Islet of Langerhans (tissue), 1 donor: ENCODE measurements at regions not wholly inside any gene's neighbourhood (a gene's known extent, or its start where the extent isn't known, plus 50 kb on each side); places are given as distances from the start of the nearest gene placed in this dataset.

Experiments
- FAIRE-seq: peaks from one replicate; lab custom pipeline; 2011; peaks lifted over from hg19 to GRCh38; lab: Jason Lieb, UNC

DNA sequence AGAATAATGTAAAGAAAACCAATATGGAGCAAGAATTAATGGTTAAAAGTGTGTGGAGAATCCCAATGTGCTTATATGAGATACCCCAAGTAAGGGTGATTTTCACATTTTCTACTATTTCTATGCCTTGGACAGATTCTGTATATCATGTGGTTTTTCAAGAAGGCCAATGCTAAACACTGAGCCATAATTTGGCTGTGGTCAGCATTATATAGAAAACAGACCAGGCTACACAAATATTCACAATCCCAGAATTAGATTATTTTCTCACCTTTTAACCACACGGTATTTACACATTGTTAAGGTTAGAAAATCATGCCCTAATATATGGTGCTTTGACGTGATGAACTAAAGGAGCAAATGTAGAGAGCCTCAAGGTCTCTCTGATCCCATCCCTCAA lies 277.4 kb upstream of the LRATD1 start:
- FAIRE-seq: no peak

DNA sequence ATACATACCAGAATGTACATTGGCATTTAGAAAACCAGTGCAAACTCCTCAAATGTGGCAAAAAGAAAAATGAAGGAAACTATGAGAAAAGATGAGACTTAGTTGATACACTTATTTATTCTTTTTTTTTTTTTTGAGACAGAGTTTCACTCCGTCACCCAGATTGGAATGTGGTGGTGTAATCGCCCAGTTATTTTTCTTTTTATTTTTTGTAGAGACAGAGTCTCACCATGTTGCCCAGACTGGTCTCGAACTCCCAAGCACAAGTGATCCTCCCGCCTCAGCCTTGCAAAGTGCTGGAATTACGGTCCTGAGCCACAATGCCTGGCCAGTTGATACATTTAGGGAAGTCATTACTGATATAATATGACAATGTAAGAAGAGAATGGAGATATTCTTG lies 274.2 kb upstream of the LRATD1 start:
- FAIRE-seq: no peak

DNA sequence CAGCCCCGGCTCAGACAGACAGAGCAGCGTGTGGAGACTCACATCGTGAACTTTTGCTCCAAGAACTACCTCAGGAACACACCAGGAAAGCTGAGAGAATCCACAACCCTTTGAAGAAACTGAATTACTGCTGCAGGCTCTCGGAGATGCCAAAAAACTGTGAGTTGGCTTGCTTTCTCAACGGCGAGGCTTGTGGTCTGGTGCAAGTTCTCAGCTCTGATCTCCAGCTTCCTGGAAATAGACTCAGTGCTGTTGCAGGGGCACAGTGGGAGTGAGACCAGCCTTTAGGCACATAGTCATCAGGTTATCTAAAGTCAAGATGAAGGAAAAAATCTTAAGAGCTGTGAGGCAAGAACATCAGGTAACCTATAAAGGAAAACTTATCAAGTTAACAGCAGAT lies 273.7 kb upstream of the LRATD1 start:
- FAIRE-seq: no peak

DNA sequence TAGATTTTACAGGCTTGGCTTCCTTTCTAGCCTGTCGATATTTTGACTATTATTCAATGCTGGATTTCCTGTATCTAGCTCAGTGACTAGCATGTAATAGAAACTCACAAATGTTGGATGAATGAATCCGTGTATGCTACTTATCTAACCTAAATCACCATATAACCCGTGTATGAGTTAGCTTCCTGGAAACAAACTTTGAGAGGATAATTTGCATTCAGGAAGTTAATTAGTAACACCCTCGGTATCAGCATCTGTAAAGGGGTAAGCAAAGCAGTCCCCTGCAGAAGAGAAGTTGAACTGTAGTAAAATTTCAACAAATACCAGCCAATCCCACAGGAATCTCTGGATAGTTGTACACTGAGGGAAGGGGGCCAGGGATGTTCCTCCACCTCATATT lies 269.4 kb upstream of the LRATD1 start:
- no peak for FAIRE-seq

DNA sequence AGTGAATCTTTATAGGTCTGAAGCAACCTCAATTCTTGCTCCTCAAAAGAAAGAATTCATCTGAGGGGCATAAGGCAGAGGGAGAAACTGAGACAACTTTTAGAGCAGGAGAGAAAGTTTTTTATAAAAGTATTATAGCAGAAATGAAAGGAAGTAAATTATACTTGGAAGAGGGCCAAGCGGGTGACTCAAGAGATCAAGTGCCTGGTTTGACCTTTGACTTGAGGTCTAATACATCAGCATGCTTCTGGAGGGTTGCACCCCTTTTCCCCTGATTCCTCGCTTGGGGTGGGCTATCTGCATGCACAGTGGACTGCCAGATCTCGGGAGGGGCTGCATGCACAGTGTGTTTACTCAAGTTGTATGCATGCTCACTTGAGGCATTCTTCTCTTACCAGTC lies 268.5 kb upstream of the LRATD1 start:
- FAIRE-seq: no peak

DNA sequence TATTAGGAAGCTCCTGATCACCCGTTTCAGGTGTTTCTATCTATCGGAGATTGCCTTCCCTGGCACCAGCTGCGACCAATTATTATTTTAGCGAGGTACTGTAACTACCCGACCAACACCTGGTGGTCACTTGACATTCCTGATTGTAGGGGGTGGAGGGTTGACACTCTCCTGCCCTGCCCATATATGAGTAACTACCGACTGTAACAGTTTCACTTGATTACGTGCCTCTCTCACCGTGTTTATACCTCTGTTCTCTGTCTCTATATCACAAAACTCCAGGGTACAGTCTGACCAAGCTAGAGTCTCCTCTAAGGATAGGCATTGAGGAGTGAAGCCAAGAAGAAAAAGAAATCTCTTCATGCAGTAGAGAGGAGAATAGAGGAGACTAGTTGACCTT lies 268.0 kb upstream of the LRATD1 start:
- FAIRE-seq: no peak

DNA sequence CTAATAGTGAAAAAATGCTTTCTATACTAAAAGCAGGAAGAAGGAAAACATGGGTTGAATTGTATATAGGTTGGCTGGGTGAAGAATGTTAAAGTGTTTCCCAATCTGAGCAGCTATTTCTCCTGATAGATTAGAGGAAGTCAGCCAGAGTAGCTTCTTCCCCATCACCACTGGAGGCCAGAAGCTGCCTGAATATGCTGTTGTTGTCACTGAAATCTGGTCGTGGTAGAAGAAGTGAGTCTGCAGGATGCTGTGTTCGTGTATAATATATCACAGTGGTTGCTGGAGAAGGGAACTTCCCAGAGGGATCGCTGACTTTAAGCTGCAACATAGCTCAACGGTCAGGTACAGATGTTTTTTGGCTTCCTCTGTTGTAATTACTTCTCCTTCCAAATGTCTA lies 247.5 kb upstream of the LRATD1 start:
- no peak for FAIRE-seq

DNA sequence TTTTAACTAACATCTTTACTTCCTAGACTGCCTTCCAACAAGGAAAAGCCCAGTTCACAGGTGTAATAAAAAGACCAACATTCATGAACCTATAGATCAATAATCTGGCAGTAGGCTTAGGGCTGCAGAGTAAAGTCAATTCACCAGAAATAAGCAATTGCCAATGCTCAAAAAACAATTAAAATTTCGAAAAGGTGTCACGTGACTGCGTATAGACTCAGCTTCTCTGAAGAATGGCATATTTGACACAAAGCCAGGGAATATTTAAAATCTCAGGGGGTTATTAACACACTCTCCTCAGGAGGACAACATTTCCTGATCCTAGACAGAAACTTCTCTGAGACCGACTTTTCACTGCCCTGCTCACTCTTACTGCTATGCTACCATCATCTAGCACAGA lies 245.2 kb upstream of the LRATD1 start:
- no peak for FAIRE-seq

DNA sequence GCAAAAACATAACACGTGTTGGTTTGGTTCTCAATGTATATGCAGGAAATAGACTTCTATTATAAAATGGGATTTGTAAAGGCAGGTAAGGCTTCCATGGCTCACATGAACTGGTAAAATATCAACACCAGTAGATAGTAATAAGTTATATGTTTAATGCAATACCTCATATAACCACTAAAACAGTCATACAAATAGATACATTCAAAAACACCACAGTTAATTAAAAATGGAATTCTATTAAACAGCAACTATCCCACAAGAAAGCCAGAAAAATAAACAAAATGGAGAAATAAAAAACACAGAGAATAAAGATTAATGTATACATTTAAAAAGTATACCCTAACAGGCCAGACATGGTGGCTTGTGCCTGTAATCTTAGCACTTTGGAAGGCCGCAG lies 243.8 kb upstream of the LRATD1 start:
- FAIRE-seq: no peak

DNA sequence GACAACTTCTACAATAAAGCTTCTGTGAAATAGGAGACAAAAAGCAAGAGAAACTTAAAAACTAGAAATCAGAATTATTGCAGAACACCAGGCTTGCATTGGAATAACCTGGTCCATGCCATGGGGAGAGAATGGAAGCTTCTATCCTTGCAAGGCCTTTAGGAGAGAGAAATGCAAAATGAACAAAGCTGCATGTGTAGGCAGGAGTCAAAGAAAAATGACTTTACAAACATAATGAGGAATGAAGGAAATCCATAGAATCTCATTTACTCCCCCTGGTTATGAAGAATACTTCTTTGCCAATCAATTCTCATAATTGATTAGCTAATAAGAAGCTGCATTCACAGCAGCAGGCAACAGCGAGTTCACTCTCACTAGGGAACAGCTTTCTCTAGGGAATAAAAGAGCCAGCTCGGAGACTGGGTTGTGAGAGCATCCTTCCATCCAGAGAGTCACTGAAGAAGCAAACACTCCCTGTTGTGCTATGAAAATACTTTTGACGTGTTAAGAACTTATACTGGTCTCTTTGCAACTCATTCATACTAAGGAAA lies 235.9 kb upstream of the LRATD1 start:
- no peak for FAIRE-seq

DNA sequence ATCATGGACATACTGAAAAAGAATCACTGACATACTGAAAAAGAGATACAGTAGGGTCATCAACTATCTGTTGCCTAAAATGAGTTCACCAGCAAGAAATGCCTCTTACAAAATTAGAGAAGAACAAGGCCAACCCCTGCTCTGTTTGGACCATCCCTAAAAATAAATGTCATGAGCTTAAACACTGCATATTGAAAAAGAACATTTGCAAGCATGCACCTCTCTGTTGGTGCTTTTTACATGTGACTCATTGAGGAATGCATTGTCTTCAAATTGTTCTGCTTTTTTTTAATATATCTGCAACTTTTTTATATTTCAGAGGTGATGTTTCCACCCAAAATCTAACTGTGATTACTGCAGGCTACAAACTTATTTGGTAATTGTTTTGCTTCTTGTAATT lies 233.9 kb upstream of the LRATD1 start:
- FAIRE-seq: no peak

DNA sequence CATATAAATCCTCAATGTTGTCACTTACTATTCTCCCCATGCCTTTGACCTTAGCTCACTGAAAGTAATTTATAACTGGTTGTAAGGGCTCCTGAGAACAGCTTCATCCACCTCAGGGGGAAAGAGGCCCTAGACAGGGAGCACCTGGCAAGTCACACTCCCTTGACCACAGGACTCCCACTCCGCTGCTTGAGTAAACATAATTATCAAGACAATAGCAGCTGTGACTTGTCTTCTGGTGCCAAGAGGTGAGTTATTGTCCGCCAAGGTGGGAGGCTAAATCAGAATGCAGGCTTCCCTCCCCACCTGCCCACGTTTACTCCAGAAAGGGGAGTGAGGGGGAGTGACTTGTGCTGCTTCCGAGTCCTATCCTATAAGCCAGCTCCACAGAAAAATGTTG lies 230.6 kb upstream of the LRATD1 start:
- no peak for FAIRE-seq

DNA sequence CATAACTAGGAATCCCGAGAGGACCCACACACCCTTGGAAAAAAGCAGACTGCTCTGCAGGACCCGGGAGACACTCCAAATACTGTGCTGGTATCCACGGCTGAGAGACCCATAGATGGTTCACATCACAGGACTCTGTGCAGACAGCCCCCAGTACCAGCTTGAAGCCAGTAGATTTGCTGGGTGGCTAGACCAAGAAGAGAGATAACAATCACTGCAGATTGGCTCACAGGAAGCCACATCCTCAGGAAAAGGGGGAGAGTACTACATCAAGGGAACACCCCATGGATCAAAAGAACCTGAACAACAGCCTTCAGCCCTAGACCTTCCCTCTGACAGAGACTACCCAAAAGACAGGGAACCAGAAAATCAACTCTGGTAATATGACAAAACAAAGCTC lies 223.8 kb upstream of the LRATD1 start:
- FAIRE-seq: no peak

DNA sequence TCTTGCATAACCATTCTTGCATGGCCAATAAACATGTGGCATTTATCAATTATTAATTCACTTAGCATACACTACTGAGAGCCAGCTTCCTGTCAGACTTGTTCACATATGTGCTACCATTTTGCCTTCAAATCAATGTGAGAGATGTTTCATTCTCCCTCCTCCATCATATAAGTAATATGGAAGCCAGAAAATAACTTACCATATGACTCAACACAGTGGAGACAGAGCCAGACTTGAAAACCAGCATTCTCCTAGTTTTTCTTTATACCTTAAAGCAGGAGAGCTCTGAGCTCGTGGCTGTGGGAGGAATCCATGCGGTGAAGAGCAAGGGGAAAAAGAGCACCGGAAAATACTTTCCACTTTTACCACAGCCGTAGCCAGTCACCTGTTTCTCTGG lies 215.0 kb upstream of the LRATD1 start:
- FAIRE-seq: no peak

DNA sequence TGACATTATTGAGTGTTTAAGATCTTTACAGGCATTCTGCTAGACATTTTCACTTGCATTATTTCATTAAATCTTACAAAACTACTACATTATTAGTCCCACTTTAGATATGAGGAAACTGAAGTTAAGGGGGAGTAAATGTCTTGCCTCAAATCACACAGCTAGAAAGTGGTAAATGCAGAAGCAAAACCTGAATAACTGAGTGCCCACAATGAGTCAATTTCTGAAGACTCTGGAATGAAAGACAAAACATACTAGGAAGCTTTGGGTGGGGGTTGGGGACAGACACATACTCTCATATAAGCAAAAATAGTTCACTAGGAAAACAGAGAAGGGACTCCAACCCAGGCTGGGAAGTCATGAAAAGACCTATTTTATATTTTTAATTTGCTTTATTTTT lies 214.4 kb upstream of the LRATD1 start:
- FAIRE-seq: no peak

DNA sequence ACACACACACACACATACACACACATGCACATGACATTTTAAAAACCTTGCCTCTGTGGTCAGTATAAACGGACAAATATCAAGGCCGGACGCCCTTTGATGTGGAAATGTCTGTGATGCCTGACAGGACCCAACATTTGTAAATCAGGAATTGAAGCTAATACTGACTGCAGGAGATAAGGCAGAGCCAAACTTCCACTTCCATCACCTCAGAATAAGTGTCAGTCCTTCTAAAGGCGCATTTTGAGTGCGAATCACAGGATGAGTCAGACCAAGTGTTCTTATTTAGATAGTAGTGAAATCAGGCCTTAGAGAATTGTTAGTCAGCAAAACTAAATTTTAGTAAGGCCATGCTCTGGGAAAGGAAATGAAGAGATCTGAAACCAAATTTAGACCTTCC lies 211.7 kb upstream of the LRATD1 start:
- no peak for FAIRE-seq

DNA sequence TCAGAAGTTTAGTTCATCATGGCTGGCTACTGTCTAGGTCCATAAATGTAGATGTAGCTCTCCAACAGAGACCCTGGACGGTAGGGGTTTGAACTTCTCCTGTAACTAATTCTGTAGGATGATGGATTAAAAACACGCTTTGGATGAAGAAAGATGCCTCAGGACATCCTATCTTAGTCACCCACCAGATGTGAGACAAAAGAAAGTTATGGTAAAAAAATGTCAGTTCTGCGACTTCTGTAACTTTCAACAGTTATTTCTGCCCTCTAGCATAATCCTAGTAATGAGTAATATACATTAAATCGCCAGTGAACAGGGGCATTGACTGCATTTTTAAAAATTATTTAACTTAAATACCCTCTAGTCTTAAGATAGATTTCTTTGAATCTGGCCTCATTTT lies 210.1 kb upstream of the LRATD1 start:
- no peak for FAIRE-seq

DNA sequence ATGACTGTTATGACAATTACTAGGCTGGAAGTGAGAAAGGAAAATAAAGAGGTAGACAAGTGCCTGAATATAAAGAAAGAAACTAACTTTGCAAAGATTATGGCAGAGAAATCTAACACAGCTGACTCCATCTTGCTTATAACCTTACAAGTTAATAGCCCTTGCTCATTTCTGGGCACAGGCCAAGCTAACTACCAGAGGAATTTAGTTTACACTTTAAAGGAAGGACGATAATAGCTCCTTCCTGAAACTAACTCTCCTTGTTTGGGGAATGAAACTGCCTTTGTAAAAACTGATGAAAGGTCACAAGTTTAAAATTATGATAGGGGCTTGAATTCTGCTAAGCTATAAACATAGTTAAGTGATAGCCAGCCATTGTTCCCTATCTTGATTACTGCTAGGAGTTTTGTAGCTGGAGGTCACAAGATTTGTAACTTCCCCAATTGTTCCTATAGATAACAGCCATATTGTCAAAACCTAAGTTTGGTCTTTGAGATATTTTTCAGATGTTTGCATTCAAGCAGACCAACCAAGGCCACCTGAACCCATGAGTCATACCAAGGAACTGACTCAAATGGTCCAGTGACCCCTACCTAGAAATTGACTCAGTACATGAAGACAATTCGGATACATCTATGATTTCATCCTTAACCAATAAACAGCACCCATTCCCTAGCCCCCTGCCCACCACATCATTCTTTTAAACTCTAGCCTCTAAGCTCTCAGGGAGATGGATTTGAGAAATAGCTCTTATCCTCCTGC lies 209.2 kb upstream of the LRATD1 start:
- no peak for FAIRE-seq

DNA sequence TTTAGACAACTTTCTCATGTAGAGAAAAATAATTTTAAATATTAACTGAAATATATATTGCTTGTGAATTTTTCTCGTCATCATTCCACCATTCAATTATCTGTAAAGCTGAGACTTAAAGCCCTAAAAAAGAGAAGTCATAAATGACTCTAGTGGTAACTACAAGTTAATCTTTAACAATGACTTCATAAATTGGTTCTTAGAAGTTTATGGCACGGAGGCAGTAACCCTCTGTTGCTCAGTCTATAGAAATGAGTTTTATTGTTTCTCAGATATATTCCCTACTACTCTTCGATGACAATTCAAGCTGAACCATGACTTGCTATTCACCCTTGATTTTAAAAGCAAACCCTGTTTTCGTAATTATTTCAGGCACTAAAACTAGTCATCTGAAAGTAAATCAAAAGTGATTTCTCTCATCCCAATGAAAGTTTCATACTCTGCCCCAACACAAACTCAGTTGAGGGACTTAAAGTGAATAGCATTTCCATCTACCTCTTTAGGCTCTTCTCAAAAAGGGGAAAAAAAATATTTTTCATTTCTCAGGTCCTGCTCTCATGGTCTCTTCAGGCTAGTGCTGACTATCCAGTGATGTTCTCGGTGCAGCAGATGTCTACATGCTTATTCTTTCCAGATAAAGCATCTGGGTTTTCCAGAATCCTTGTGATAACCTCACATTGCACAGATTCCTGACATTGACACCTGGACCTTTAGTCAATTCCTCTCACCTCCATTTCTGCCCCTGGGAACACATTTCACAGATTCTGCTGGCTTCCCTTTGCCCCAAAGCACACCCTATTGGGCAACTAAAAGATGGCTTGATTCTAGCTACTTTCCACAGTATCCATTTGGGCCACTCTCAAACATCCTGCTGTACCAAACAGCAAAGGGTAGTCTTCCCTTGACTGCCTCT lies 207.8 kb upstream of the LRATD1 start:
- FAIRE-seq: no peak

DNA sequence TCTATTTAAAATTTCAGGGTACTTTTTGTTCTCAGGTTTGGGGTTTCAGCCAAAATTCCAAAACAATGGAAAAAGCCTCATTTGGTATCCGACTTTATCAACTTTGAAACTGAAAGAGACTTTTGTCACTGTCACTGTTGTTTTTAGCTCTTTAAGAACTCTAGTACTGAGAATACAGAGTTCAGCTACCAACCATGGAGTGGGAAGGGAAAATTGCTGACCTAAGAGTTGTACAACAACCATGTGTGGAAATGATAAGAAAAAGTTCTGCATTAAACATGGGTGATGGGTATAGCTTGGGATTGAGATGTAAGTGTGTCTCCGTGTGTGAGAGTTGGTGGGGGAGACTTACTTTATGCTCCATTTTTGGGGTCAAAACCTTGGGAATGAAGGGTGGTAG lies 206.6 kb upstream of the LRATD1 start:
- FAIRE-seq: no peak

DNA sequence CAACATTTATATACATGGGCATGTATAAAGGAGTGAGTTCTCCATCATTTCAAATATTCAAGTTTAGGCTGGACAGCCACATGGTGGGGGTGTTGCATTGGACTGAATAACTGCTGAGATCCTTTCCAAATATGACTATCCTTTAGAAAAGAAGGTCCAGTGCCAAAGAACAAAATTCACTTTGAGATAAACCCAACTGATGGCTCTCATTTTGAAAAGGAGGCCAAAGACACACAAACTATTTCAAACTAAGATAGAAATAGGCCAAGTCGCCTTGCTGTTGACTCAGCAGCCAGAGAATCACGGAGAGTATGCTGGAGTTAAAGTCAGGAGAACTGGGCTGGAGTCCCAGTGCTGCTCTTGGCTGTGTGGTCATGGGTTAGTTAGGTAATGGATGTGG lies 204.5 kb upstream of the LRATD1 start:
- no peak for FAIRE-seq

DNA sequence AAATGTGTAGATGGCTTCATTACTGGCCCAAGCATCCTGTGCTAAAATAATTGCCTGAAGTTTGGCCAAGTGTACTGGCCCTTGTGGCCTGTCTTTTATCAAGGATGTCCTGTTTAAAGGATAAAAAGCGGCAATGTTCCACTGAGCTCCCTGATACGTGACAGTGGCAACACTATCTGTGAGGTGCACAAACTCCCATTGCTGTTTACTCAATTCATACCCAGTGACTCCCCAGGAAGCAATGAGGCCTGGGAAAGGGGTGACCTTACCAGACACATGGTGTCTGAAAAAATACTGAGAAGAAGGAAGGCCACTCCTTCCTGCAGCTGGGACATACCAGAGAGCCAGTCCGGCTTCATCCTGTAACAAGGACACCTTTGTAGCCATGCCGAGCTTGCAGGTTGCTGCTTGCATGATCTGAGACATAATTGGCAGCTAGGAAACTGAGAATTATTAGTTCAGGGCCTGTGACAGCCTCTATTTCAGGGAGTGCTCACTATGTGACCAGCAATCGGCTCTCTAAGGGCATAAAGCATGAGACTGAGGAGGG lies 198.5 kb upstream of the LRATD1 start:
- FAIRE-seq: no peak

DNA sequence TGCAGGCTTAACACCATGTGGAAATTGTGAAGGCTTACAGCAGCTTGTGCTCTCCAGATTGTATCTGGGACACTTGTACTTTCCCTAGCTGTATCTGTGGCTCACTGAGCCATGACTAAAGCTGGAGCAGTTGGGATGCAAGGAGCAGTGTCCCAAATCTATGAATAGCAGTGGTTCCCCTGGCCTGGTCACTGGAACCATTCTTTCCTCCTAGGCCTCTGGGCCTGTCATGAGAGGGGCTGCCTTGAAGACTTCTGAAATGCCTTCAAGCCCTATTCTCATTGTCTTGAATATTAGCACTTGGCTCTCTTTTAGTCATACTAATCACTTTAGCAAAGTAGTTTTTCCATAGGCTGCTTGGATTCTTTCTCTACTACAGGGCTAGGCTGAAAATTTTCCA lies 186.8 kb upstream of the LRATD1 start:
- no peak for FAIRE-seq
